A673 (cell line): ENCODE measurements at regions not wholly inside any gene's neighbourhood (a gene's known extent, or its start where the extent isn't known, plus 50 kb on each side); places are given as distances from the start of the nearest gene placed in this dataset.

Source experiments
- BruUV-seq: library from RNA; stranded (reverse); fragments of 400-500 nt; replicated peaks from 2 replicates; lab custom pipeline; 2021; lab: Mats Ljungman, UMichigan
- CTCF ChIA-PET: fragments of 300-600 bp; sonication (Branson Sonifier 250); formaldehyde crosslinking; loops from one replicate; lab custom pipeline; 2022; ENCODE audit warnings: antibody characterized with exemption; lab: Charles Lee
- POLR2A ChIA-PET: fragments of 300-600 bp; sonication (Branson Sonifier 250); formaldehyde crosslinking; loops from one replicate; lab custom pipeline; 2022; ENCODE audit warnings: antibody characterized with exemption; ENCODE audit not compliant: low non-redundant PET; lab: Charles Lee
- DNase-seq: peaks from one replicate; pipeline ENCODE4 v3.0.0-alpha.2; 2015; ENCODE audit warnings: low spot score
- H3K27ac ChIP-seq: fragments of 200-600 bp; sonication (generic); 2 replicates; pipeline ENCODE4 v1.5.1; 2016; ENCODE audit warnings: mixed run types, low read depth, mild to moderate bottlenecking, mixed read lengths, antibody characterized with exemption, low read length; ENCODE audit not compliant: poor library complexity, severe bottlenecking
- H3K27me3 ChIP-seq: fragments of 200-600 bp; sonication (generic); replicated peaks from 2 replicates; pipeline ENCODE4 v1.6.1; 2017; ENCODE audit warnings: mixed run types, low read depth, mild to moderate bottlenecking, mixed read lengths, antibody characterized with exemption, low read length; ENCODE audit not compliant: insufficient read depth, poor library complexity
- H3K36me3 ChIP-seq: fragments of 200-600 bp; sonication (generic); 2 replicates; pipeline ENCODE4 v1.6.1; 2016; ENCODE audit warnings: mixed run types, mild to moderate bottlenecking, mixed read lengths, antibody characterized with exemption, low read length; ENCODE audit not compliant: insufficient read depth, poor library complexity, severe bottlenecking
- H3K4me1 ChIP-seq: fragments of 200-600 bp; sonication (generic); 2 replicates; pipeline ENCODE4 v1.6.1; 2017; ENCODE audit warnings: mixed run types, mild to moderate bottlenecking, mixed read lengths, antibody characterized with exemption, low read length; ENCODE audit not compliant: insufficient read depth, poor library complexity, severe bottlenecking
- H3K4me3 ChIP-seq: fragments of 200-600 bp; sonication (generic); 2 replicates; pipeline ENCODE4 v1.5.1; 2016; ENCODE audit warnings: low read depth, mixed run types, mild to moderate bottlenecking, mixed read lengths, low read length; ENCODE audit not compliant: poor library complexity, severe bottlenecking
- H3K9me3 ChIP-seq: fragments of 200-600 bp; sonication (generic); 2 replicates; pipeline ENCODE4 v1.6.1; 2016; ENCODE audit warnings: mixed run types, low read depth, mild to moderate bottlenecking, mixed read lengths, antibody characterized with exemption, low read length; ENCODE audit not compliant: poor library complexity, severe bottlenecking
- CTCF ChIP-seq: fragments of 300-800, 200-600 bp; sonication (generic); conservative IDR thresholded peaks from 2 replicates; pipeline ENCODE4 v1.5.1; 2017; ENCODE audit warnings: low read depth, mild to moderate bottlenecking, antibody characterized with exemption, low read length, moderate library complexity, mixed read lengths
- EZH2 ChIP-seq: fragments of 200-600 bp; sonication (generic); IDR thresholded peaks from 2 replicates; pipeline ENCODE4 v1.6.1; 2017; ENCODE audit warnings: borderline replicate concordance, low read depth, mild to moderate bottlenecking, mixed read lengths, antibody characterized with exemption, low read length; ENCODE audit not compliant: poor library complexity, severe bottlenecking
- intact Hi-C: fragments of 100-400 bp; cut with micrococcal nuclease; formaldehyde crosslinking; loops from one replicate; pipeline ENCODE4 v1.10.0; 2022; ENCODE audit not compliant: unreplicated experiment

GRCh38 chr10:90598513-90598912 lies 259.3 kb downstream of the HTR7 start:
- no TSS peak for BruUV-seq
- H3K9me3 ChIP-seq, result no peaks in the 10 kb centered on the region
- no peak overlapping the region for H3K27ac ChIP-seq
- intact Hi-C loops, result loop anchor here (5.0 to 10.0 kb wide), 2 partner anchors 644 to 806 kb away; no protein-coding TSS in a partner anchor
- ChIA-PET CTCF (no interaction called here), POLR2A (no interaction called here)
- H3K4me3 ChIP-seq, result no peak overlapping the region
- H3K4me1 ChIP-seq, result no peaks in the 10 kb centered on the region
- peaks cover 25% of the 10 kb centered on the region for H3K27me3 ChIP-seq
- no peak for TF ChIP-seq CTCF
- no peak for TF ChIP-seq EZH2
- H3K36me3 ChIP-seq, result no peaks in the 10 kb centered on the region
- no peak for DNase-seq

- ChIA-PET POLR2A (no interaction called here), CTCF (no interaction called here)
- no peaks in the 10 kb centered on the region for H3K36me3 ChIP-seq
- no peak overlapping the region for H3K27ac ChIP-seq
- H3K9me3 ChIP-seq, result no peaks in the 10 kb centered on the region
- no peak for TF ChIP-seq CTCF
- TF ChIP-seq EZH2, result no peak
- no peak for DNase-seq
- no peaks in the 10 kb centered on the region for H3K4me1 ChIP-seq
- no peaks in the 10 kb centered on the region for H3K27me3 ChIP-seq
- intact Hi-C loops, result no loop called here
- H3K4me3 ChIP-seq, result no peak overlapping the region
- BruUV-seq, result no TSS peak
These were observed 254.8 kb downstream of the HTR7 start for GRCh38 chr10:90602862-90603610.

- H3K27me3 ChIP-seq, result no peaks in the 10 kb centered on the region
- DNase-seq, result no peak
- no peaks in the 10 kb centered on the region for H3K36me3 ChIP-seq
- ChIA-PET POLR2A (no interaction called here), CTCF (no interaction called here)
- no peak overlapping the region for H3K4me3 ChIP-seq
- intact Hi-C loops, result no loop called here
- H3K27ac ChIP-seq, result no peak overlapping the region
- no peaks in the 10 kb centered on the region for H3K9me3 ChIP-seq
- no peak for TF ChIP-seq EZH2
- no peak for TF ChIP-seq CTCF
- no peaks in the 10 kb centered on the region for H3K4me1 ChIP-seq
- no TSS peak for BruUV-seq
These were observed 253.2 kb downstream of the HTR7 start for GRCh38 chr10:90604636-90605035.
